ENCODE measurements at regions not wholly inside any gene's neighbourhood (a gene's known extent, or its start where the extent isn't known, plus 50 kb on each side); places are given as distances from the start of the nearest gene placed in this dataset.

- intact Hi-C loops (cut with DNase I) = no loop called here
- no peak for TF ChIP-seq CTCF (IDR thresholded peaks at IDR 0.05)
- DNase-seq (no peak), ATAC-seq (no peak)
- 73 to 77% (median 75%) methylated on average over 3 of the region's 3 CpGs for WGBS, 3 donors
- Histone ChIP-seq H3K36me3 (ENCODE audit: insufficient read depth in 1 of 2, low read depth in 1 of 2) (no peaks in the 10 kb centered on the region), H3K27ac (no peak overlapping the region), H3K4me3 (no peak overlapping the region), H3K27me3 (ENCODE audit: insufficient read depth in 3 of 3, low read length in 2 of 3) (no peaks in the 10 kb centered on the region), H3K9me3 (no peaks in the 10 kb centered on the region), H3K4me1 (no peaks in the 10 kb centered on the region)
These were observed 68.5 kb upstream of the FREM2 start for GRCh38 chr13:38618336-38618735.

GRCh38 chr13:38618881-38619280, 68.0 kb upstream of the FREM2 start:
- Histone ChIP-seq H3K4me3 (no peak overlapping the region), H3K27me3 (ENCODE audit: insufficient read depth in 3 of 3, low read length in 2 of 3) (no peaks in the 10 kb centered on the region), H3K27ac (no peak overlapping the region), H3K36me3 (ENCODE audit: insufficient read depth in 1 of 2, low read depth in 1 of 2) (no peaks in the 10 kb centered on the region), H3K4me1 (no peaks in the 10 kb centered on the region), H3K9me3 (no peaks in the 10 kb centered on the region)
- intact Hi-C loops (cut with DNase I) = no loop called here
- TF ChIP-seq CTCF (IDR thresholded peaks at IDR 0.05) = no peak
- 59 to 64% (median 60%) methylated on average over 1 of the region's 1 CpG for WGBS, 3 donors
- DNase-seq (no peak), ATAC-seq (no peak)

GRCh38 chr13:38620876-38621275, 66.0 kb upstream of the FREM2 start:
- no peak overlapping the region for H3K27ac ChIP-seq
- 86 to 93% (median 87%) methylated on average over 4 of the region's 4 CpGs for WGBS, 3 donors
- intact Hi-C loops (cut with DNase I) = no loop called here
- no peak for ATAC-seq
- H3K9me3 ChIP-seq = no peaks in the 10 kb centered on the region
- H3K4me1 ChIP-seq = no peaks in the 10 kb centered on the region
- DNase-seq = no peak
- no peak for TF ChIP-seq CTCF (IDR thresholded peaks at IDR 0.05)
- no peaks in the 10 kb centered on the region for H3K27me3 ChIP-seq (ENCODE audit: insufficient read depth in 3 of 3, low read length in 2 of 3)
- no peak overlapping the region for H3K4me3 ChIP-seq
- H3K36me3 ChIP-seq (ENCODE audit: insufficient read depth in 1 of 2, low read depth in 1 of 2) = no peaks in the 10 kb centered on the region

GRCh38 chr13:38624822-38625221, 62.1 kb upstream of the FREM2 start:
- Histone ChIP-seq H3K4me3 (no peak overlapping the region), H3K4me1 (no peaks in the 10 kb centered on the region), H3K27me3 (ENCODE audit: insufficient read depth in 3 of 3, low read length in 2 of 3) (no peaks in the 10 kb centered on the region), H3K36me3 (ENCODE audit: insufficient read depth in 1 of 2, low read depth in 1 of 2) (no peaks in the 10 kb centered on the region), H3K27ac (no peak overlapping the region), H3K9me3 (no peaks in the 10 kb centered on the region)
- 34 to 45% (median 44%) methylated on average over 10 of the region's 10 CpGs for WGBS, 3 donors
- DNase-seq (no peak), ATAC-seq (no peak)
- intact Hi-C loops (cut with DNase I) = no loop called here
- no peak for TF ChIP-seq CTCF (IDR thresholded peaks at IDR 0.05)

- H3K27ac ChIP-seq = no peak overlapping the region
- TF ChIP-seq CTCF (IDR thresholded peaks at IDR 0.05) = no peak
- 64 to 81% (median 64%) methylated on average over 1 of the region's 1 CpG for WGBS, 3 donors
- H3K27me3 ChIP-seq (ENCODE audit: insufficient read depth in 3 of 3, low read length in 2 of 3) = no peaks in the 10 kb centered on the region
- no peaks in the 10 kb centered on the region for H3K9me3 ChIP-seq
- no peaks in the 10 kb centered on the region for H3K36me3 ChIP-seq (ENCODE audit: insufficient read depth in 1 of 2, low read depth in 1 of 2)
- intact Hi-C loops (cut with DNase I) = no loop called here
- DNase-seq (no peak), ATAC-seq (no peak)
- no peak overlapping the region for H3K4me3 ChIP-seq
- H3K4me1 ChIP-seq = no peaks in the 10 kb centered on the region
These were observed 58.3 kb upstream of the FREM2 start for GRCh38 chr13:38628554-38628953.
